Activated CD4-positive, alpha-beta T cell treated with anti-CD3 and anti-CD28 coated beads, Interleukin-2, amount 50 U/mL, for 24 hours (primary cell): ENCODE measurements at regions not wholly inside any gene's neighbourhood (a gene's known extent, or its start where the extent isn't known, plus 50 kb on each side); places are given as distances from the start of the nearest gene placed in this dataset.

Source experiments
- DNase-seq, 2 donors: peaks; one replicate each; pipeline ENCODE4 v3.0.0-alpha.2; 2020; ENCODE audit warnings: low read depth in 1 of 2, low spot score in 1 of 2

- DNase-seq, result no peak
Observed at GRCh38 chr18:39366656-39367055, 1801.1 kb upstream of the CELF4 start.

- no peak for DNase-seq
Observed at GRCh38 chr18:39365836-39366485, 1800.4 kb upstream of the CELF4 start.

GRCh38 chr18:39360072-39360471, 1794.5 kb upstream of the CELF4 start:
- DNase-seq, result no peak

GRCh38 chr18:39359636-39360035, 1794.0 kb upstream of the CELF4 start:
- DNase-seq, result no peak

GRCh38 chr18:39350945-39351344, 1785.3 kb upstream of the CELF4 start:
- DNase-seq, result no peak

GRCh38 chr18:39349801-39350200, 1784.2 kb upstream of the CELF4 start:
- DNase-seq, result no peak

- DNase-seq, result no peak
Observed at GRCh38 chr18:39348757-39349156, 1783.2 kb upstream of the CELF4 start.

- no peak for DNase-seq
Observed at GRCh38 chr18:39347701-39348100, 1782.1 kb upstream of the CELF4 start.

- no peak for DNase-seq
Observed at GRCh38 chr18:39346916-39347315, 1781.3 kb upstream of the CELF4 start.

- no peak for DNase-seq
Observed at GRCh38 chr18:39345321-39345720, 1779.7 kb upstream of the CELF4 start.

- no peak for DNase-seq
Observed at GRCh38 chr18:39344487-39344886, 1778.9 kb upstream of the CELF4 start.

GRCh38 chr18:39341129-39341528, 1775.5 kb upstream of the CELF4 start:
- no peak for DNase-seq

GRCh38 chr18:39340418-39340817, 1774.8 kb upstream of the CELF4 start:
- DNase-seq, result no peak

- DNase-seq, result no peak
Observed at GRCh38 chr18:39329496-39330275, 1764.1 kb upstream of the CELF4 start.

GRCh38 chr18:39326772-39327171, 1761.2 kb upstream of the CELF4 start:
- no peak for DNase-seq

- DNase-seq, result no peak
Observed at GRCh38 chr18:39325973-39326372, 1760.4 kb upstream of the CELF4 start.

GRCh38 chr18:39319141-39319540, 1753.5 kb upstream of the CELF4 start:
- DNase-seq, result no peak

GRCh38 chr18:39318462-39318861, 1752.9 kb upstream of the CELF4 start:
- no peak for DNase-seq

GRCh38 chr18:39318008-39318407, 1752.4 kb upstream of the CELF4 start:
- DNase-seq, result no peak

- no peak for DNase-seq
Observed at GRCh38 chr18:39314595-39314994, 1749.0 kb upstream of the CELF4 start.

GRCh38 chr18:39313992-39314391, 1748.4 kb upstream of the CELF4 start:
- no peak for DNase-seq

GRCh38 chr18:39311111-39311712, 1745.6 kb upstream of the CELF4 start:
- no peak for DNase-seq
